Gastroesophageal sphincter (tissue), 4 donors: ENCODE measurements at regions not wholly inside any gene's neighbourhood (a gene's known extent, or its start where the extent isn't known, plus 50 kb on each side); places are given as distances from the start of the nearest gene placed in this dataset.

Experiments
- ATAC-seq: fragments of 150-250 bp; one replicate; pipeline ENCODE4 v1.9.1; 2016; ENCODE audit warnings: mild to moderate bottlenecking, moderate library complexity
- H3K27ac ChIP-seq, 4 donors: fragments of 200-600 bp; sonication (generic) in 3 of 4; 1 replicate in 3 of 4; 2 replicates in 1 of 4; pipeline ENCODE4 v1.5.1; 2016 to 2019
- H3K27me3 ChIP-seq: fragments of 200-600 bp; sonication (generic); one replicate; pipeline ENCODE4 v1.5.1; 2019
- H3K36me3 ChIP-seq, 2 donors: fragments of 200-600 bp; sonication (generic); one replicate each; pipeline ENCODE4 v1.5.1; 2019; ENCODE audit warnings: control low read depth in 1 of 2
- H3K4me1 ChIP-seq, 3 donors: fragments of 200-600 bp; sonication (generic); 1 replicate in 2 of 3; 2 replicates in 1 of 3; pipeline ENCODE4 v1.5.1; 2016 to 2019; ENCODE audit warnings: control low read depth in 2 of 3
- H3K4me3 ChIP-seq, 2 donors: fragments of 200-600 bp; sonication (generic); one replicate each; pipeline ENCODE4 v1.5.1; 2019; ENCODE audit warnings: mild to moderate bottlenecking in 1 of 2, moderate library complexity in 1 of 2
- H3K9me3 ChIP-seq, 3 donors: fragments of 200-600 bp; sonication (generic); one replicate each; pipeline ENCODE4 v1.5.1; 2017 to 2019; ENCODE audit warnings: control low read depth in 2 of 3
- EP300 ChIP-seq: sonication (generic); formaldehyde crosslinking; IDR thresholded peaks from one replicate; pipeline ENCODE4 v1.6.1; 2017; ENCODE audit warnings: antibody characterized with exemption, mild to moderate bottlenecking
- POLR2A ChIP-seq, 2 donors: fragments of 450-650 bp; IDR thresholded peaks; one replicate each; pipeline ENCODE4 v1.6.1; 2017; ENCODE audit warnings: antibody characterized with exemption in 2 of 2, mild to moderate bottlenecking in 2 of 2, moderate library complexity in 1 of 2
- POLR2AphosphoS5 ChIP-seq: sonication (generic); formaldehyde crosslinking; IDR thresholded peaks from one replicate; pipeline ENCODE4 v1.6.1; 2017; ENCODE audit warnings: antibody characterized with exemption
- WGBS, 2 donors: methylation state at CpG; one replicate each; pipeline ENCODE4 v1.1.5; 2018; ENCODE audit warnings: low coverage in 1 of 2; 5-methylcytosine and 5-hydroxymethylcytosine counted together
- TF ChIP-seq, protein P1 (sequence below), 4 experiments: fragments of 200-600 bp in 2 of 4; fragments of 450-650 bp in 2 of 4; sonication (generic) in 1 of 4; IDR thresholded peaks; one replicate each; pipeline ENCODE4 v1.5.1; 2017 to 2019; ENCODE audit warnings: antibody characterized with exemption in 4 of 4, mild to moderate bottlenecking in 2 of 4, moderate library complexity in 2 of 4

DNA sequence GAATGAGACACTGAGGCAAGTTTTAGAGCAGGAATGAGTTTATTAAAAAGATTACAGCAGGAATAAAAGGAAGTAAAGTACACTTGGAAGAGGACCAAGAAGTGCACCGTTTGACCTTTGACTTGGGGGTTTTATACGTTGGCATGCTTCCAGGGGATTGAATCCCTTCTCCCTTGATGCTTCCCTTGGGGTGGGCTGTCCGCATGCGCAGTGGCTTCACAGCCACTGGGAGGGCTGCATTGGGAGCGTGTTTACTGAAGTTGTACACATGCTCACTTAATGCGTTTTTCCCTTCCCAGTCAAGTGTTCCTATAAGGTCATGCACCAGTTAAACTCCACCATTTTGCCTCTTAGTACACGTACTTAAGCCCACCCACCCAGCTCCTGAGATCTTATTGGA is 72.4 kb upstream of the MARK1 start:
- Histone ChIP-seq H3K36me3 (no peaks in the 10 kb centered on the region), H3K27me3 (no peaks in the 10 kb centered on the region), H3K4me3 (no peak overlapping the region), H3K4me1 (no peaks in the 10 kb centered on the region), H3K27ac (no peak overlapping the region), H3K9me3 (no peaks in the 10 kb centered on the region)
- ATAC-seq, result no peak
- no peak for TF ChIP-seq POLR2AphosphoS5
- no peak for TF ChIP-seq POLR2A (IDR thresholded peaks at IDR 0.05)
- TF ChIP-seq EP300, result no peak
- TF ChIP-seq, protein P1, sequence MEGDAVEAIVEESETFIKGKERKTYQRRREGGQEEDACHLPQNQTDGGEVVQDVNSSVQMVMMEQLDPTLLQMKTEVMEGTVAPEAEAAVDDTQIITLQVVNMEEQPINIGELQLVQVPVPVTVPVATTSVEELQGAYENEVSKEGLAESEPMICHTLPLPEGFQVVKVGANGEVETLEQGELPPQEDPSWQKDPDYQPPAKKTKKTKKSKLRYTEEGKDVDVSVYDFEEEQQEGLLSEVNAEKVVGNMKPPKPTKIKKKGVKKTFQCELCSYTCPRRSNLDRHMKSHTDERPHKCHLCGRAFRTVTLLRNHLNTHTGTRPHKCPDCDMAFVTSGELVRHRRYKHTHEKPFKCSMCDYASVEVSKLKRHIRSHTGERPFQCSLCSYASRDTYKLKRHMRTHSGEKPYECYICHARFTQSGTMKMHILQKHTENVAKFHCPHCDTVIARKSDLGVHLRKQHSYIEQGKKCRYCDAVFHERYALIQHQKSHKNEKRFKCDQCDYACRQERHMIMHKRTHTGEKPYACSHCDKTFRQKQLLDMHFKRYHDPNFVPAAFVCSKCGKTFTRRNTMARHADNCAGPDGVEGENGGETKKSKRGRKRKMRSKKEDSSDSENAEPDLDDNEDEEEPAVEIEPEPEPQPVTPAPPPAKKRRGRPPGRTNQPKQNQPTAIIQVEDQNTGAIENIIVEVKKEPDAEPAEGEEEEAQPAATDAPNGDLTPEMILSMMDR (IDR thresholded peaks at IDR 0.05), result no peak
- 73 to 81% methylated on average over 7 of the region's 7 CpGs for WGBS, 2 donors

- TF ChIP-seq POLR2AphosphoS5 (no peak), POLR2A (IDR thresholded peaks at IDR 0.05) (no peak)
- TF ChIP-seq, protein P1 (IDR thresholded peaks at IDR 0.05), result peak in 1 of 4 experiments; percentile 11
- Histone ChIP-seq H3K36me3 (no peaks in the 10 kb centered on the region), H3K27me3 (no peaks in the 10 kb centered on the region), H3K27ac (no peak overlapping the region), H3K9me3 (no peaks in the 10 kb centered on the region), H3K4me1 (no peaks in the 10 kb centered on the region), H3K4me3 (no peak overlapping the region)
- 63 to 95% methylated on average over 2 to 3 of the region's 3 CpGs for WGBS, 2 donors
- ATAC-seq, result no peak
These were observed 73.7 kb upstream of the MARK1 start for GRCh38 chr1:220454155-220454777.

DNA sequence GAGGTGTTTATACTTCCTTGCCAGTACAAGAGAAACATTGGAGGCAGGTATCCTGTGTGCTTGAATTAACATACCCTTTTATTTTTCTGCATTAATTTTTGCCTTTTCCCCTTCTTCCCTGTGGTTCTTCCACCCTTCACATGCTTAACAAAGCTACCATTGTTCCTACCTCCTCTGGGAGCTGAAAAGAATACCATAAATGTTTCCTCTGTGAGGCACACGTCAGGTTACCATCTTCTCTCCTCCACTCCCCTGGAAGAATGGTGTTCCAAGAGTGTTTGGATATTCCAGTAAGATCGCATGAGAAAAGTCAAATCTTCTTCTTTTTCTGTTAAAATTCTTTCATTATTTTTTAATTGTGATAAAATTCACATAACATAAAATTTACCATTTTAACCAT is 74.6 kb upstream of the MARK1 start:
- H3K27ac ChIP-seq, result no peak overlapping the region
- no peaks in the 10 kb centered on the region for H3K9me3 ChIP-seq
- no peak for ATAC-seq
- H3K4me1 ChIP-seq, result no peaks in the 10 kb centered on the region
- no peaks in the 10 kb centered on the region for H3K36me3 ChIP-seq
- H3K27me3 ChIP-seq, result no peaks in the 10 kb centered on the region
- TF ChIP-seq, protein P1 (IDR thresholded peaks at IDR 0.05), result no peak
- TF ChIP-seq POLR2AphosphoS5 (no peak), POLR2A (IDR thresholded peaks at IDR 0.05) (no peak), EP300 (no peak)
- WGBS, 2 donors, result 65 to 82% methylated on average over 2 of the region's 2 CpGs
- H3K4me3 ChIP-seq, result no peak overlapping the region

DNA sequence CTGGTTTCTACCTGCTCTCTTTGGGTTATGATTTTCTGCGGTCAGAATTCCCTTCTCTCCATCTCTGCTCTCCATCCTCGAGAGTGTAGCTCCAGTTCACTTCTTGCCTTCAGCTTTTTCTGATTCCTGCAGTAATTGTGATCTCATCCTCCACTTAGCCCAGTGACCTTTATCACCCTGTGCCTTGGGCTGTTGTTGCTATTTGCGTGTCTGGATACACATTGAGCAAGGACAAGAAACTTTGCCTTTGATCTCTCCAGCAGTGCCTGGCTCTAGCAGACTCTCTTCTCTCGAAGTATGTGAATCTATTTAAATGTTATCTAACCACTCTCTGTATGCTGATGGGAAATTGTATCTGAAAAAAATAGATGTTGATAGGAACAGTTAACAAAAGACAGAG is 76.4 kb upstream of the MARK1 start:
- no peak for ATAC-seq
- TF ChIP-seq POLR2AphosphoS5 (no peak), EP300 (no peak), POLR2A (IDR thresholded peaks at IDR 0.05) (no peak)
- TF ChIP-seq, protein P1 (IDR thresholded peaks at IDR 0.05), result no peak
- H3K27me3 ChIP-seq, result no peaks in the 10 kb centered on the region
- no peaks in the 10 kb centered on the region for H3K36me3 ChIP-seq
- H3K4me1 ChIP-seq, result no peaks in the 10 kb centered on the region
- no peak overlapping the region for H3K27ac ChIP-seq
- 34 to 35% methylated on average over 4 of the region's 4 CpGs for WGBS, 2 donors
- no peaks in the 10 kb centered on the region for H3K9me3 ChIP-seq
- H3K4me3 ChIP-seq, result no peak overlapping the region

DNA sequence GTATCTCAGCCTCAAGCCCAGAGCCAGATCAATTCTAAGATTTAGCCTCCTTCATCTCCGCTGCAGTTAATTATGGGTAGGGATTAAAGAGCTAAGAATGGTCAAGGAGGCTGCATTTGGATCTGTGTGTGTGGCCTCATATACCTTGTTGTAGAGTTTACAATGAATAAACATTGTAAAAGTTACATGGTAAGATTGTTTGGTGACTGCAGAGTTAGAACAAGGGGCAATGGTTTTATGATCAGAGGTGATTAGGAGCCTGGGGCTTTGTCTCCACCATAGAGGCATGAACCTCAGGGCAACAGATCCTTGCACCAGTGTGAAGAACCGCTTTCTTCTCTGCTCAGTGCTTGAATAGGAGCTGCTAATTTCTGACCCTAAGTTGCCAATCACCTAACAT is 77.0 kb upstream of the MARK1 start:
- TF ChIP-seq POLR2AphosphoS5, result no peak
- no peak for TF ChIP-seq POLR2A (IDR thresholded peaks at IDR 0.05)
- TF ChIP-seq, protein P1 (IDR thresholded peaks at IDR 0.05), result no peak
- no peak for TF ChIP-seq EP300
- no peak for ATAC-seq

More for the DNA sequence above, 77.0 kb upstream of the MARK1 start:
- no peaks in the 10 kb centered on the region for H3K9me3 ChIP-seq
- no peaks in the 10 kb centered on the region for H3K4me1 ChIP-seq
- no peak overlapping the region for H3K27ac ChIP-seq
- no peaks in the 10 kb centered on the region for H3K27me3 ChIP-seq
- no peaks in the 10 kb centered on the region for H3K36me3 ChIP-seq
- H3K4me3 ChIP-seq, result no peak overlapping the region
- 83 to 86% methylated on average over 2 of the region's 2 CpGs for WGBS, 2 donors
